PC-3 (cell line): ENCODE measurements at regions not wholly inside any gene's neighbourhood (a gene's known extent, or its start where the extent isn't known, plus 50 kb on each side); places are given as distances from the start of the nearest gene placed in this dataset.

Experiments used
- ATAC-seq: fragments of 200-7000 bp; cut with Tn5 transposase; 2 replicates; pipeline ENCODE4 v1.9.1; 2020; ENCODE audit warnings: mild to moderate bottlenecking, moderate library complexity
- BruUV-seq: library from RNA; stranded (reverse); fragments of 400-500 nt; replicated peaks from 2 replicates; lab custom pipeline; 2021; lab: Mats Ljungman, UMichigan
- CTCF ChIA-PET: fragments of 300-600 bp; sonication (Branson Sonifier 250); formaldehyde crosslinking; loops from one replicate; lab custom pipeline; 2022; ENCODE audit warnings: antibody characterized with exemption; lab: Charles Lee
- POLR2A ChIA-PET: fragments of 300-600 bp; sonication (Branson Sonifier 250); formaldehyde crosslinking; loops from one replicate; lab custom pipeline; 2022; ENCODE audit warnings: antibody characterized with exemption; ENCODE audit not compliant: unreplicated experiment; lab: Charles Lee
- DNase-seq: peaks from one replicate; pipeline ENCODE4 v3.0.0-alpha.2; 2015
- H2AFZ ChIP-seq: fragments of 300-600 bp; sonication (generic); 2 replicates; pipeline ENCODE4 v1.6.0; 2016; ENCODE audit warnings: antibody characterized with exemption, low read length
- H3F3A ChIP-seq: fragments of 300-600 bp; sonication (generic); one replicate; pipeline ENCODE4 v1.6.0; 2017; ENCODE audit warnings: antibody characterized with exemption, low read length, control low read depth, mild to moderate bottlenecking; ENCODE audit not compliant: unreplicated experiment
- H3K27ac ChIP-seq: fragments of 300-600 bp; sonication (generic); 2 replicates; pipeline ENCODE4 v1.5.1; 2016; ENCODE audit warnings: mild to moderate bottlenecking, low read length
- H3K27me3 ChIP-seq: fragments of 300-600 bp; sonication (generic); 2 replicates; pipeline ENCODE4 v1.6.1; 2016; ENCODE audit warnings: low read length, mixed read lengths
- H3K36me3 ChIP-seq: fragments of 300-600 bp; sonication (generic); 2 replicates; pipeline ENCODE4 v1.6.1; 2016; ENCODE audit warnings: low read depth, mixed run types, low read length, mixed read lengths
- H3K4me1 ChIP-seq: fragments of 300-600 bp; sonication (generic); 2 replicates; pipeline ENCODE4 v1.5.1; 2016; ENCODE audit warnings: low read length; ENCODE audit not compliant: insufficient read depth
- H3K4me2 ChIP-seq: fragments of 300-600 bp; sonication (generic); 2 replicates; pipeline ENCODE4 v1.6.0; 2016; ENCODE audit warnings: low read length
- H3K4me3 ChIP-seq: fragments of 300-600 bp; sonication (generic); 2 replicates; pipeline ENCODE4 v1.5.1; 2016; ENCODE audit warnings: mild to moderate bottlenecking, low read length, mixed read lengths
- H3K79me2 ChIP-seq: fragments of 300-600 bp; sonication (generic); 2 replicates; pipeline ENCODE4 v1.6.1; 2017; ENCODE audit warnings: low read length, mixed read lengths
- H3K9ac ChIP-seq: fragments of 300-600 bp; sonication (generic); 2 replicates; pipeline ENCODE4 v1.6.0; 2016; ENCODE audit warnings: mild to moderate bottlenecking, low read length
- H3K9me2 ChIP-seq: fragments of 300-600 bp; sonication (generic); replicated peaks from 2 replicates; pipeline ENCODE4 v1.6.1; 2016; ENCODE audit warnings: mixed run types, low read length, mixed read lengths
- H3K9me3 ChIP-seq: fragments of 300-600 bp; sonication (generic); 2 replicates; pipeline ENCODE4 v1.6.1; 2016; ENCODE audit warnings: low read length, mixed read lengths
- H4K20me1 ChIP-seq: fragments of 300-600 bp; sonication (generic); 2 replicates; pipeline ENCODE4 v1.6.1; 2016; ENCODE audit warnings: low read length, mixed read lengths
- EZH2 ChIP-seq: fragments of 300-600 bp; sonication (generic); IDR thresholded peaks from one replicate; pipeline ENCODE4 v1.6.1; 2017; ENCODE audit warnings: antibody characterized with exemption, mild to moderate bottlenecking, low read length; ENCODE audit not compliant: unreplicated experiment
- EZH2phosphoT487 ChIP-seq: fragments of 300-600 bp; sonication (generic); IDR thresholded peaks from 2 replicates; pipeline ENCODE4 v1.6.1; 2018; ENCODE audit warnings: mild to moderate bottlenecking, antibody characterized with exemption, low read length, borderline replicate concordance
- intact Hi-C: fragments of 100-400 bp; cut with micrococcal nuclease; formaldehyde crosslinking; loops from 2 replicates; pipeline ENCODE4 v1.9.0; 2023
- TF ChIP-seq, protein P1 (sequence below): fragments of 300-600 bp; sonication (generic); conservative IDR thresholded peaks from 2 replicates; pipeline ENCODE4 v1.5.1; 2017; ENCODE audit warnings: antibody characterized with exemption, low read depth, mild to moderate bottlenecking, low read length

DNA sequence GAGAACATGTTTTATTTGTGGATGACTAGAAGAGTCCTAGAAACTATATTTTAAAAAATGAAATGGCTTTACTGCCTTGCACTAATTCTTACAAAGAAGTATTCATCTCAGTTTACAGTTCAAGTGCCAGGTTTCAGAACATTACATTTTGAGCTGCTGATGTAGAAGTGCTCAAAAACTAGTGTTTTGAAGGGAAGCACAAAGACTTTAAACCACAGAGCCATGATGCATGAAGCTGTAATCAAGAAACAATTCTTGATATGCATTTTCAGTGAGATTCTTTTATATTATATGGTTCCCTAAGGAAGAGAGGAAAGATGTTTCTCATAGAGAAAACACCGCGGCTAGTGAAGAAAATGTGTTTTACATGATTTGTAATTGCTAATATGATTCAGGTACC lies 1163.0 kb downstream of the RAPGEF2 start:
- TF ChIP-seq EZH2phosphoT487 (no peak), EZH2 (no peak)
- TF ChIP-seq, protein P1, sequence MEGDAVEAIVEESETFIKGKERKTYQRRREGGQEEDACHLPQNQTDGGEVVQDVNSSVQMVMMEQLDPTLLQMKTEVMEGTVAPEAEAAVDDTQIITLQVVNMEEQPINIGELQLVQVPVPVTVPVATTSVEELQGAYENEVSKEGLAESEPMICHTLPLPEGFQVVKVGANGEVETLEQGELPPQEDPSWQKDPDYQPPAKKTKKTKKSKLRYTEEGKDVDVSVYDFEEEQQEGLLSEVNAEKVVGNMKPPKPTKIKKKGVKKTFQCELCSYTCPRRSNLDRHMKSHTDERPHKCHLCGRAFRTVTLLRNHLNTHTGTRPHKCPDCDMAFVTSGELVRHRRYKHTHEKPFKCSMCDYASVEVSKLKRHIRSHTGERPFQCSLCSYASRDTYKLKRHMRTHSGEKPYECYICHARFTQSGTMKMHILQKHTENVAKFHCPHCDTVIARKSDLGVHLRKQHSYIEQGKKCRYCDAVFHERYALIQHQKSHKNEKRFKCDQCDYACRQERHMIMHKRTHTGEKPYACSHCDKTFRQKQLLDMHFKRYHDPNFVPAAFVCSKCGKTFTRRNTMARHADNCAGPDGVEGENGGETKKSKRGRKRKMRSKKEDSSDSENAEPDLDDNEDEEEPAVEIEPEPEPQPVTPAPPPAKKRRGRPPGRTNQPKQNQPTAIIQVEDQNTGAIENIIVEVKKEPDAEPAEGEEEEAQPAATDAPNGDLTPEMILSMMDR = no peak
- H3K27me3 ChIP-seq = no peaks in the 10 kb centered on the region
- H4K20me1 ChIP-seq = no peaks in the 10 kb centered on the region
- no peak overlapping the region for H3K27ac ChIP-seq
- ATAC-seq (no peak), DNase-seq (no peak)
- H3K4me1 ChIP-seq = no peaks in the 10 kb centered on the region
- no TSS peak for BruUV-seq
- no peaks in the 10 kb centered on the region for H3K9me2 ChIP-seq
- H2AFZ ChIP-seq = no peak overlapping the region
- no peak overlapping the region for H3K9ac ChIP-seq
- no peaks in the 10 kb centered on the region for H3K9me3 ChIP-seq
- POLR2A ChIA-PET = no interaction called here
- intact Hi-C loops = no loop called here
- H3F3A ChIP-seq = no peaks in the 10 kb centered on the region
- no peak overlapping the region for H3K4me3 ChIP-seq
- no peaks in the 10 kb centered on the region for H3K79me2 ChIP-seq
- CTCF ChIA-PET = no interaction called here
- no peak overlapping the region for H3K4me2 ChIP-seq
- no peaks in the 10 kb centered on the region for H3K36me3 ChIP-seq

DNA sequence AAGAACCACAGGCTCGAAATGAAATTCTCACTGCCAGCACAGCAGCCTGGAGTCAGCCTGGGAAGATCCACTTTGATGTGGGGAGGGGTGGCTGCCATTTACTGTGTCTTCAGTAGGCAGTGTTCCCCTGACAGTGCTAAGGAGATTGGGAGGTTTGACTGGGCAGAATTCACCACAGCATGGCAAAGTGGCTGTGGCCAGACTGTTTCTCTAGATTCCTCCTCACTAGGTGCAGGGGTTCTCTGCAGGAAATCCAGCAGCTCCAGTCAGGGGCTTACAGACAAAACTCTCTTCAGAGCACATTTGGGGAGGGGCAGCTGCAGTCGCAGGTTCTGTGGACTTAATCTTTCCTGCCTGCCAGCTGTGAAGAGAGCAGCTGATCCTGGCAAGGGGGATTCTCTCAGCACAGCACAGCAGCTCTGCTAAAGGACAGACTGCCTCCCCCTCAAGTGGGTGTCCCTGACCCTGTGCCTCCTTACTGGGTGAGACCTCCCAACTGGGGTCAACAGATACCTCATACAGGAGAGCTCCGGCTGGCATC lies 1174.0 kb downstream of the RAPGEF2 start:
- intact Hi-C loops = no loop called here

DNA sequence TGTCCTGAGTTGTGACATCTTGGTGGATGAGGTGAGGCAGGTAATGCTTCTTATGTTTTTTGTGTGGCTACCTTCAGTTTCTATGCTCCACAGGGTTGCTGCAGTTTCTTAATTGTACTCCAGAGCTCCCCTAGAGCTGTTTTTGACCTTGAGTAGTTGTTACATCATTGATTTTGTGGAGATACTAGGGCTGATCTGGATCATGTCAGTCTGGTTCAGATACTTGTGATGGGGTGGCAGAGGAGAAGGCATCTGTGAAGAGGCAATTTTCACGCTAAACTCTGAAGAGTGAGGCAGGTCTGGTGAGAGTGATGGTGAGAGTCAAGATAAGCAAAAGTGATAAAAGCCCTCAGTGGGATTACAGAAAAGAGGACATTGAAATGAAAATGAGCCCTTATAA lies 1180.2 kb downstream of the RAPGEF2 start:
- TF ChIP-seq, protein P1 = no peak
- TF ChIP-seq EZH2phosphoT487 = no peak
- no peak for TF ChIP-seq EZH2
- no peaks in the 10 kb centered on the region for H4K20me1 ChIP-seq
- no peak overlapping the region for H3K4me3 ChIP-seq
- no peaks in the 10 kb centered on the region for H3K27me3 ChIP-seq
- ATAC-seq (no peak), DNase-seq (no peak)
- no peaks in the 10 kb centered on the region for H3K9me3 ChIP-seq
- no peak overlapping the region for H2AFZ ChIP-seq
- no TSS peak for BruUV-seq
- no peaks in the 10 kb centered on the region for H3K9me2 ChIP-seq
- no peaks in the 10 kb centered on the region for H3F3A ChIP-seq
- intact Hi-C loops = no loop called here
- CTCF ChIA-PET = no interaction called here
- no peak overlapping the region for H3K4me2 ChIP-seq
- H3K27ac ChIP-seq = no peak overlapping the region
- no peak overlapping the region for H3K9ac ChIP-seq
- H3K79me2 ChIP-seq = no peaks in the 10 kb centered on the region
- H3K36me3 ChIP-seq = no peaks in the 10 kb centered on the region
- no peaks in the 10 kb centered on the region for H3K4me1 ChIP-seq
- POLR2A ChIA-PET = no interaction called here

More for the DNA sequence above, 1174.0 kb downstream of the RAPGEF2 start:
- H3F3A ChIP-seq = no peaks in the 10 kb centered on the region
- TF ChIP-seq EZH2phosphoT487 = no peak
- TF ChIP-seq, protein P1 = no peak
- TF ChIP-seq EZH2 = no peak
- ATAC-seq (no peak), DNase-seq (no peak)
- no peaks in the 10 kb centered on the region for H3K36me3 ChIP-seq
- no peaks in the 10 kb centered on the region for H3K4me1 ChIP-seq
- H3K27me3 ChIP-seq = no peaks in the 10 kb centered on the region
- ChIA-PET CTCF (no interaction called here), POLR2A (no interaction called here)
- no peaks in the 10 kb centered on the region for H3K9me3 ChIP-seq
- H3K4me3 ChIP-seq = no peak overlapping the region
- H3K79me2 ChIP-seq = no peaks in the 10 kb centered on the region
- H3K4me2 ChIP-seq = no peak overlapping the region
- H3K9ac ChIP-seq = no peak overlapping the region
- no peaks in the 10 kb centered on the region for H4K20me1 ChIP-seq
- no peak overlapping the region for H2AFZ ChIP-seq
- no peak overlapping the region for H3K27ac ChIP-seq
- no peaks in the 10 kb centered on the region for H3K9me2 ChIP-seq
- no TSS peak for BruUV-seq
